ACHN (cell line): ENCODE measurements at regions not wholly inside any gene's neighbourhood (a gene's known extent, or its start where the extent isn't known, plus 50 kb on each side); places are given as distances from the start of the nearest gene placed in this dataset.

ENCODE experiments used
- DNase-seq: peaks from one replicate; pipeline ENCODE4 v3.0.0-alpha.2; 2015
- in situ Hi-C: cut with HindIII; loops from 2 replicates; pipeline ENCODE4 v1.10.0; 2017; ENCODE audit warnings: low sequenced_read_pairs, low pct_ligation_motif_present, low pct_unique_long_range_greater_than_20kb

DNA sequence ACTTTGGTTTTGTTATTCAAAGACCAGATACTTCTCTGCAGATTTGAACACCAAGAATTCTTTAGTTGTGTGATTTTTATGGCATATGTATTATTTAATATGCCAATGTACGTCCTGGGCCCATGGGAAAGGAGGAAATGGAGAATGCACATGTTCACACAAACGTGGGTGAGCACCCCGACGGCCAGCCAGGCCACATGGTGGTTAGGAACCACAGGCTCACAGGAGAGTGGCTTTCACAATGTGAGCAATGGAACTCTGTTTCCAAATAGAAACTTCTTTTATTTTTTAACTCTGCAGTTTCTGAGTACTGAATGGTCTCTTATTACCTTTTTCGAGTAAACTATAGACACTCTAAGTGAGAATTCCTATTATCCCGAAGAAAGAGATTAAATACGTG lies 58.0 kb upstream of the UNC5C start:
- no peak for DNase-seq
- in situ Hi-C loops, result no loop called here

DNA sequence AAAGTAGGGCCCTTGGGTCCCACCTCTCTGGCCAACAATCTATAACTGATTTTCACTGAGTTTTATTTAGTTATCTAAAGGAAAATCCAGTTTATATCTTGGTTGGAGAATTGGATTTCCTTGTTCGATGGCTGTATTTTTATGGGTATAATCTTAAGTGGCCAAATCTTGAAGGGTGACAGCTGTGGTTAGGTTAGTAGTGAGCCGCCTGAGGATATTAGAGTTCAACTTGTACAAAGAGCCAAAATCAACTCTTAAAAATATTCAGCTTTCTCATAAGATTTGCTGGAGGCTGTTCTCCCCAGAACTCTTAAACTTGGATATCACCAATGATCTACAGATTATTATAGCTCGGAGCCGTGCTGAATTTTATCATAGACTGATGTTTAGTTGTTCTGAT lies 54.6 kb upstream of the UNC5C start:
- no peak for DNase-seq
- in situ Hi-C loops, result no loop called here

DNA sequence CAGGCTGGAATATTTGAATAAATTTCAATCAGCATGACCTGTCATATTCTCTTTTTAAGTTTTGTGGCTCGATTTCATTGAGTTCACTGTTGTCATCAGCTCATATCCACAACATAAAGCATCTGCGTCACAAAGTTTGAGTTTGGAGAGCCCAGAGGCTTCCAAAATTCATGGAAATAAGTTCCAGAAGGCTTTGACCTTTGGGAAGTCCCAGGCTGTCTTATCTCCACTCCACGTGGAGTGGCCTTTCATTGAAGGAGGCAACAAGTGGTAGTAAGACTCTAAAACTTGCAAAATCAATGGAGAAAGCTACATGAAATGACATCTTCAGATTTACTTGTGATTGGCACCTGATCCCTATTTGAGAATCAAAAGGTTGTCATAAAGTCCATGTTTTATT lies 54.1 kb upstream of the UNC5C start:
- DNase-seq, result no peak
- in situ Hi-C loops, result no loop called here

DNA sequence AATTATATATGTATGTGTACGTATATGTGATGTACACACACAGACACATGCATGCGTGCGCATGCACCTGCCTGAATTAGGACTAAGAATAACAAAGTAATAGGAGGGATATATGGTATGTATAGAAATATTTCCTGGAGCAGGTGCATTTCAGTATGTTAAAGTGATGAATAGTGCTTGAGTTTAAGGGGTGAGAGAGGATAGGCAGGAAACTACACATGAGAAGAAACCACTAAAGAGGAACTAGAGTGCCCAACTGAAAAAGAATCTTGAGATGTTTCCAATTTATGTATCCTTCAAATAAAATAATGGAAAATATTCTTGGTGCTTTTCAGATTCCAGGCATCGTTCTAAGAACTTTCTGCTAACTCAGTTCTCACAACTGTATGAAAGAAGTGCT lies 52.6 kb upstream of the UNC5C start:
- DNase-seq, result no peak
- in situ Hi-C loops, result no loop called here

DNA sequence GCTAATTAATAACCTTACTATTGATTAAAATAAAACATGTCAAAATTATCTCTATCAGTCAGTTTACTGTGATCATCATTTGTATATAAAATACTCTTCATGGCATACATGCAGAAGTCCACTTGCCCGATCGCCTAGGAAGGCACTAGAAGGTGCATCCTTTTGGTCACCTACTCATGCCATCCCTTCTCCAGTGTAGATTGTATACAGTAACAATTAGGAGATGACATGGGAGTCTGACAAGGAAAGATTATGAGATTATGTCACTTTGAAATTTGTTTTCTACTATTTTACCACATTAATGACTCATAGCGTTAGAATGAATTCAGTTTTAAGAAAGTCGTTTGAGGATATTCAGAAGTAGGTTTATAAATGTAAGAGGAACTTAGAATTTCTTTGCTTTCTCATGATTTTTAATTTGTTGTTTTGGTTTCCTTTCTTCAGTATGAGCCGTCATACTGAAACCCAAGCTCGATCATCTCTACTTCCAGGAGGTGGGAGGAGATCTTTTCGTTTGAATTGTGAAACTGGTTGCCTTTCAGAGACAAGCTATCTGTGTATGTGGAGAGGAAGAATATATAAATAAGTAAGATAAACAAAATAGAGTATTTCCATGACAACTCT lies 51.1 kb upstream of the UNC5C start:
- no peak for DNase-seq
- in situ Hi-C loops, result no loop called here
